Activated naive CD8-positive, alpha-beta T cell (primary cell): ENCODE measurements at regions not wholly inside any gene's neighbourhood (a gene's known extent, or its start where the extent isn't known, plus 50 kb on each side); places are given as distances from the start of the nearest gene placed in this dataset.
"Not testable (repeated sequence)": the region's sequence is repeated elsewhere in the genome, so short reads cannot be mapped to it uniquely, and the experiment has no call there.

Source experiments
- H3K27ac Mint-ChIP-seq: one replicate; pipeline ENCODE4 v1.8.0; 2021; ENCODE audit warnings: mixed read lengths
- H3K27me3 Mint-ChIP-seq: one replicate; pipeline ENCODE4 v1.8.0; 2021; ENCODE audit warnings: mixed read lengths
- H3K36me3 Mint-ChIP-seq: one replicate; pipeline ENCODE4 v1.8.0; 2021; ENCODE audit warnings: mixed read lengths
- H3K4me1 Mint-ChIP-seq: one replicate; pipeline ENCODE4 v1.8.0; 2021; ENCODE audit warnings: low read depth, mixed read lengths
- H3K4me3 Mint-ChIP-seq: one replicate; pipeline ENCODE4 v1.8.0; 2021; ENCODE audit warnings: mild to moderate bottlenecking, mixed read lengths
- H3K9me3 Mint-ChIP-seq: one replicate; pipeline ENCODE4 v1.8.0; 2021; ENCODE audit warnings: low read depth, mixed read lengths

DNA sequence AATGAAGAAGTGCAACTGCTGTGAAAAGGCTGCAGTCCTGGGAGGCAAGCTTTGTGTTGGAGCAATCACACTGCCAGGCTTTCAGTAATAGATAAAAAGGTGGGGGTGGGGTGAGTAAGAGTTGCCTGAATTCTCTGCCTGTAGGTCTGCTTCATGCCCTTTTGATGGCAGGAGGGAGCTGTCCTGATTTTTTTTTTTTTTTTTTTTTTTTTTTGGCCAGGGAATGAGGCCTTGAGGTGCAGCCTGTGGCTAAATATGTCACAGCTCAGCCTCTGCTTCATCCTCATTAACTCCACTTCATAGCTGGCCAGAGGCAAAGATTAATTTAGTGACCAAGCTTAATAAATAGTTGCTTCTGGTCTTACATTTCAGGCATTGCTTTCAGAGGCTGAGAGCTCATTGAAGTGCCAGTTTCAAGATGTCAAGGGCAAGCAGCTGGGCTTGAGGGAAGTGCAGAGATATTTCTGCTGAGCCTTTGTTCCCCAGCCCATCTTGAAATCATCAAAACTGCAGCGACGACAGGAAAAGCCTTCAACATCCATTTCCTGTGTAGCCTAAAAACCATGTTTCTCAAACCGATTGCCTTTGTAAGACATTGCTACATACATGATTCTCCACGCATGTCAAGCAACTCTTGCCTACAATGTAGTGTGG lies 134.7 kb downstream of the MACIR start:
- H3K36me3 Mint-ChIP-seq: no peaks in the 10 kb centered on the region
- H3K4me3 Mint-ChIP-seq: no peak overlapping the region
- H3K27ac Mint-ChIP-seq: no peak overlapping the region
- H3K27me3 Mint-ChIP-seq: no peaks in the 10 kb centered on the region
- no peaks in the 10 kb centered on the region for H3K9me3 Mint-ChIP-seq
- H3K4me1 Mint-ChIP-seq: peaks cover 5% of the 10 kb centered on the region

DNA sequence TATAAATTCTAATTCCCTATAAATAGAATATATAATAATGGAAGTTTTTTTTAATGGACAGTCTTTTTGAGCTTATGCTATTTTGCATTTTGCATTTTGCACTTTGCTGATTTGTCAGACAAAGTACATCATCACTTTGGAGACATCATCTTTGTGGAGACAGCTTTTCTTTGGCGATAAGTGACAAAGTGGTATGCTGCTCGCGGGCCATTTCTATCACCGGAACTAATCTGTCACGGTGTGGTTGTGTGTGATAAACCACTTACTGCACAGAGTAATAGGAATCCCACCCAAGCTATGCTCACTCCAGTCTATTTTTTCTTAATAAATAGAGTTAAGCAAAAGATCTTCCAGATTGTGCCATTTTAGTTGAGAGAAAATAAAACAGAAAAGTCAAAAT lies 133.1 kb downstream of the MACIR start:
- H3K27me3 Mint-ChIP-seq: no peaks in the 10 kb centered on the region

GRCh38 chr5:103389846-103390245 lies 131.3 kb downstream of the MACIR start:
- H3K36me3 Mint-ChIP-seq: no peaks in the 10 kb centered on the region
- H3K27ac Mint-ChIP-seq: no peak overlapping the region
- no peak overlapping the region for H3K4me3 Mint-ChIP-seq
- no peaks in the 10 kb centered on the region for H3K9me3 Mint-ChIP-seq
- H3K4me1 Mint-ChIP-seq: peaks cover 5% of the 10 kb centered on the region
- no peaks in the 10 kb centered on the region for H3K27me3 Mint-ChIP-seq

More for the DNA sequence above, 133.1 kb downstream of the MACIR start:
- H3K36me3 Mint-ChIP-seq: no peaks in the 10 kb centered on the region
- no peak overlapping the region for H3K27ac Mint-ChIP-seq
- H3K4me3 Mint-ChIP-seq: no peak overlapping the region
- H3K9me3 Mint-ChIP-seq: no peaks in the 10 kb centered on the region
- H3K4me1 Mint-ChIP-seq: peaks cover 5% of the 10 kb centered on the region

- Mint-ChIP-seq H3K9me3 (no peaks in the 10 kb centered on the region), H3K4me1 (peaks cover 5% of the 10 kb centered on the region), H3K27me3 (no peaks in the 10 kb centered on the region), H3K4me3 (no peak overlapping the region), H3K27ac (no peak overlapping the region), H3K36me3 (no peaks in the 10 kb centered on the region)
These were observed 130.8 kb downstream of the MACIR start for GRCh38 chr5:103389357-103389756.

- Mint-ChIP-seq H3K4me1 (no peaks in the 10 kb centered on the region), H3K4me3 (no peak overlapping the region), H3K27ac (no peak overlapping the region), H3K9me3 (peaks cover 6% of the 10 kb centered on the region), H3K27me3 (peaks cover 7% of the 10 kb centered on the region), H3K36me3 (peaks cover 7% of the 10 kb centered on the region)
These were observed 127.2 kb downstream of the MACIR start for GRCh38 chr5:103385722-103386121.

- not testable (repeated sequence) for H3K36me3 Mint-ChIP-seq, H3K4me1 Mint-ChIP-seq, H3K27ac Mint-ChIP-seq, H3K9me3 Mint-ChIP-seq, H3K4me3 Mint-ChIP-seq
- peaks cover 11% of the 10 kb centered on the region for H3K27me3 Mint-ChIP-seq
These were observed 119.1 kb downstream of the MACIR start for GRCh38 chr5:103377638-103378037.

DNA sequence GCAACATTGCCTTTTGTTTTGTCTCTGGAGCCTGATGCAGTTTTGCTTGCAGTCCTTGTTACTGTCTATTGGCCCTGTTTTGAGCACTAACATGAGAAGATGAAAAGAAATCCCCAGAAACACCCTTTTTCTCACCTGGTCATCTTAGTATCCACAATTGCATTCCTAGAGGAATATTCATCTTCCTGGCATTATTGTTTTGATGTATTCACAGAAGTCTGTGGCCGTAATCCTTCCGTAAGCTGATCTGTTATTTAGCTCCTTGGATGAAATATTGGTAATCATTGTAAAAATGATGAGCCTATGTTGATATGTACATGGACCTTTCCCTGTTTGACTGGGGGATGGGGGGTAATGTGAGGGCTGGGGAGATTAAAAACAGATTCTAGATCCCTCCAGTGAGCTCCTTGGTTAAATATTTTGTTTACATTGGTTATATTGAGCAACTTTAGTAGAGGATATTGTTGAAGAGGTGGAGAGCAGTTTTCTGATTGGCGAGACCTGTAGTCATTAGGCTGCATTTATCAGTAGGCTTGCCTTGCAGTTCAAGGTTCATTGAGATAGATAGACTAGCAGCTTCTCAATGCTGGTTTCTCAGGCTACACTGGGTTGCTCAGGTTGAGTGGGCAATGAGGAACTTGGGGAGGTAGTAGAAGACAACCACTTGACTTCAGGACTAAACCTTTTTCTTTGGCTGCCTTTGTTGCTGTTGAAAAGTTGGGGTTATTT lies 117.5 kb downstream of the MACIR start:
- Mint-ChIP-seq H3K36me3 (no peaks in the 10 kb centered on the region), H3K27ac (no peak overlapping the region), H3K27me3 (peaks cover 11% of the 10 kb centered on the region), H3K4me1 (no peaks in the 10 kb centered on the region), H3K9me3 (no peaks in the 10 kb centered on the region), H3K4me3 (no peak overlapping the region)

DNA sequence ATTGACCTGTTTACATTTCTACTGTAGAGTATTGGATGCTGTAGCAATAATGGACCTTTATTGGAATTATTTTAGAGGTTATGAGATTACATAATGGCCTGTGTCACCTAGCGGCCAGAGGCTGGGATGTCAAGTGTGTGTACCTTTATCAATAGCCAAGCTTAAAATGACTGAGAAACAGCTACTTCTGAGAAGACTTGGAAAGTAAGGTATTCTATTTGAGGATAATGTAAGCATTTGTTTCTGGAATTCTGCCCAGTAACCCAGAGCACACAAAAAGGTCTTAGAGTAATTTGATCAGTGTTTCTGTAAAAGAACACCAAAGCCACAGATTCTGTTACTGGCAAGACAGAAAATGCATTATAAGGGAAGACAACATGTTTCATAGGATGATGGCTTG lies 116.8 kb downstream of the MACIR start:
- H3K4me1 Mint-ChIP-seq: no peaks in the 10 kb centered on the region
- no peaks in the 10 kb centered on the region for H3K36me3 Mint-ChIP-seq
- H3K27me3 Mint-ChIP-seq: peaks cover 8% of the 10 kb centered on the region
- H3K27ac Mint-ChIP-seq: no peak overlapping the region
- H3K4me3 Mint-ChIP-seq: no peak overlapping the region
- H3K9me3 Mint-ChIP-seq: no peaks in the 10 kb centered on the region

DNA sequence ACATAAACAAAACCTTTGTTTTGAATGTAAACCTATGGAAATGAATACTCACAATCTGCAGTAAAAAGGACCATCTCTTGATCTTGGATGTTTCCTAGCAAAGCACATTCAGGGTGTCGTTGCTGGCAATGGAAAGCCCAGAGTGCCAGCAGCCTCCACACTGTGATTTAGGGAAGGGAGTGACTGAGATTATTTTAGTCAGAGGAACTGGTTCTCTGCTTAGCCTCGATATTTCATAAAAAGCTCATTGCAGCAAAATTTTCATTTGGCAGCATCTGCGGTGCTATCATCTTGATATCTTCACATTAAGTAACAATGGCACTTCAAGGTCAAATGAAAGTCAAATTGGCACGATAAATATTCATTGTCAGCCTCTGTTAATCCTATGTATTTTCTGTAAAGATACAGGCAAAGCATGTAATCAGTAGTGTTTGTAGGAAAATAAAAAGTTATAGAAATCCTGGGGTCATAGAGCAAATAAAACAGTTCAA lies 116.0 kb downstream of the MACIR start:
- no peaks in the 10 kb centered on the region for H3K36me3 Mint-ChIP-seq
- no peaks in the 10 kb centered on the region for H3K4me1 Mint-ChIP-seq
- no peak overlapping the region for H3K27ac Mint-ChIP-seq
- H3K27me3 Mint-ChIP-seq: peaks cover 8% of the 10 kb centered on the region
- no peak overlapping the region for H3K4me3 Mint-ChIP-seq
- H3K9me3 Mint-ChIP-seq: no peaks in the 10 kb centered on the region

DNA sequence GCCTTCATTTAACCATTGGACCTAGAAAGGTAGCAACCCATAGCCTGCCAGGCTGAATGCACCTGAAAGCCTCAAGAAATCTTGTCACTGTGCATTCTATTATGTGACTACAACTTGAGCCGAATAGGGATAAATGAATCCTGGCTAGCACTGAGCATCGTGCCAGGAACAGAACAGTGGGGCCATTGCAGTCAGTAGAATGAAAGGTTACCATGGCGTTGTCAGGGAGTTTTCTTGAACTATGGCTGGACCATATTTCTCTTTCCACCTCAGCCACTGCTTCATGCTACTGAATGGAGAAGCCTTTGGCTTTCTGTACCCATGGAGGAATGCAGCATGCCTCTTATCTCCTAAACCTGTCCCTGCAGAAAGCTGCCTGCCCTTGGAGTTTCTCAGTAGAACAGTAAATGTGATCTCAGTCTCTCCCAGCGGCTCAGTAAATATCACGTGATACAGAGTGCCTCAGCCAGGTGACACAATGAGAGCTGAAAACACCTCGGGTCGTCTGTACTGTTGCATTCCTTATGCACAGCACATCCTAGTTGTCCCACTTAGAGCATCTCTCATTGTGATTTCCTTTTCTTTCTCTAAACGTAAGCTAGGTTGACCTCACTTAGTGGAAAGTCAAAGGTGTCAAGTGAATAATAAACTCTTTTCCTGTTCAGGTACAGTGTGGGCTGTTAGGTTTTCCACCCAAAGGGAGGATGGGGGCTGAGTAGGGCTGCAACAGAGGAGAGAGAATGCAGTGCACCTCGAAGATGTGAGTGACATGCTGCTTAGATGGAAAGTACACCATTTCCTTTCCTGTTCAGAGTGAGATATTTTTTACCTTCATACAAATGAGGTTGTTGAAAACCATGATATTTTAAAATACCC lies 115.3 kb downstream of the MACIR start:
- H3K27me3 Mint-ChIP-seq: peaks cover 8% of the 10 kb centered on the region

GRCh38 chr5:103371046-103371607 lies 112.6 kb downstream of the MACIR start:
- Mint-ChIP-seq H3K36me3 (no peaks in the 10 kb centered on the region), H3K4me1 (no peaks in the 10 kb centered on the region), H3K27me3 (peaks cover 2% of the 10 kb centered on the region), H3K27ac (no peak overlapping the region), H3K9me3 (peaks cover 11% of the 10 kb centered on the region), H3K4me3 (no peak overlapping the region)

More for the DNA sequence above, 115.3 kb downstream of the MACIR start:
- H3K36me3 Mint-ChIP-seq: no peaks in the 10 kb centered on the region
- H3K4me1 Mint-ChIP-seq: no peaks in the 10 kb centered on the region
- H3K4me3 Mint-ChIP-seq: no peak overlapping the region
- peaks cover 2% of the 10 kb centered on the region for H3K9me3 Mint-ChIP-seq
- no peak overlapping the region for H3K27ac Mint-ChIP-seq

DNA sequence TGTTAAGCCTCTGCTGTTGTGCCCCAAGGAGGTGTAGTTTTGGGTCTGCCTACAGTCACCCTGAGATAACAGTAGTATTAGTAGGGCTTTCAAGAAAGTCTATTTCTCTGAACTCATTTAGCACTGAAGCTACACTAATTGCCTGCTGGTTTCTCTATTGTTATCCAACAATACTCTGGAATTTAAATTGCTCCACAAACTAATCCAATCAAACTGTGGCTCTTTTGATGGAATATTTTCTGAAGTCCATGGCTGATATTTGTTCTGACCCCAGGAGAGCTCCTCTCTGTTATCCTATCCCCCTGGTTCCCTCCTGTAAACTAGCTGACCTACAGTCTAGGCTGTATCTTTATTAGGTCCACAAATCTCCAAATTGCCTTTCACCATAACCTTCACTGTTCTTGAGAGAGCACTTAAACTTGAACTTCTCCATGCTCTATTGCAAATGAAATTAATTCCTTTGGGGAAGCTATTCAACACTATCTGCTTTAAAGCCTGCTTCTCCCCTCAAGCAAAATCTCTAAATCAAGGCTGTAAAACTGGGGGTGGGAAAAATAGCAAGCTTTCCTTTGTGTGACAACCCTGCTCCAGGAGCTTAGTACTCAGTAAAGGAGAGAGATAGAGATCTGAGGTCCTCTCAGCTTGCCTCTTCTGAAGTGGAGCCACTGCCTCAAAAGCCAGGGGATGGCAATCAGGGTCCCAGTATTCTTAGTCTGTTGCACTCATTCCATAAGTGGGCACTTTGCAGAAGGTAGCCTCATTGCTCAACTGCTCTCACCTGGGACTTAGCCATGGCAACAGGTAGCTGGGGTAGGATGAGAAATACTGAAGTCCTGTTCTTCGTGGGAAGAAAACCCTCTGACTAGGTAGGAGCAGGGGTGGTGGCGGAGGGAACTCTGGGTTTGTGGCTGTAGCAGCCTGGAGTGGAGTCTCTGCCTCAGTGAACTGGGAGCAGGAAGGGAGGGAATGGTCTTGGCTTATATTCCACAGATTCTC lies 110.9 kb downstream of the MACIR start:
- peaks cover 2% of the 10 kb centered on the region for H3K27me3 Mint-ChIP-seq
- H3K36me3 Mint-ChIP-seq: no peaks in the 10 kb centered on the region
- H3K4me3 Mint-ChIP-seq: no peak overlapping the region
- no peak overlapping the region for H3K27ac Mint-ChIP-seq
- no peaks in the 10 kb centered on the region for H3K4me1 Mint-ChIP-seq
- peaks cover 11% of the 10 kb centered on the region for H3K9me3 Mint-ChIP-seq

- Mint-ChIP-seq H3K4me3 (no peak overlapping the region), H3K9me3 (peaks cover 11% of the 10 kb centered on the region), H3K36me3 (no peaks in the 10 kb centered on the region), H3K27me3 (peaks cover under 1% of the 10 kb centered on the region), H3K4me1 (no peaks in the 10 kb centered on the region), H3K27ac (no peak overlapping the region)
These were observed 109.1 kb downstream of the MACIR start for GRCh38 chr5:103367702-103368101.
